ENCODE measurements at regions not wholly inside any gene's neighbourhood (a gene's known extent, or its start where the extent isn't known, plus 50 kb on each side); places are given as distances from the start of the nearest gene placed in this dataset.
"Not testable (repeated sequence)": the region's sequence is repeated elsewhere in the genome, so short reads cannot be mapped to it uniquely, and the experiment has no call there.

DNA sequence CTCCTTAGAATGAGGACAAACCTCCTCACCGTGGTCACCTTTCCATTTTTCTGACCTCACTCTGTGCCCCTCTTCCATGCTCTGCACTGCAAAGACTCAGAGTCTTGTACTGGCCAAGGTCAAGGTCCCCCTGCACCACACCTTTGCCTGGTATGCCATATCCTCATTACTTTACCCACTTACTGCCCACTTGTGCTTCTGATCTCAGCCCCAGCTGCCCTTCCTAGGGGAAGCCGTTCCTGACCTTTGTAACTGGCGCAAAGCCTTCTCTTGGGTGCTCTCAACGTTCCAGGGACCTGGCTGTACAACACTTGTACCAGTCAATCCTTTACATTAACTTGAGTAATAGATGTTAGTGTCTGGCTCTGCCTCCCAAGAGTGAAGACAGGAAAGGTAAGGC, 256.0 kb downstream of the SV2B start:
- Histone ChIP-seq H3K4me3 (ENCODE audit: low read length) (no peak overlapping the region), H3K36me3 (ENCODE audit: insufficient read depth, low read length) (no peaks in the 10 kb centered on the region), H3K27me3 (ENCODE audit: insufficient read depth, low read length) (no peaks in the 10 kb centered on the region), H3K27ac (ENCODE audit: low read depth, low read length) (no peak overlapping the region), H3K9ac (ENCODE audit: low read depth, low read length) (no peak overlapping the region), H3K4me1 (ENCODE audit: insufficient read depth, low read length) (no peaks in the 10 kb centered on the region), H3K9me3 (ENCODE audit: insufficient read depth, low read depth, low read length) (no peaks in the 10 kb centered on the region)
- WGBS, result 88% methylated on average over 4 of the region's 4 CpGs

- H3K4me1 ChIP-seq (ENCODE audit: insufficient read depth, low read length), result no peaks in the 10 kb centered on the region
- H3K36me3 ChIP-seq (ENCODE audit: insufficient read depth, low read length), result no peaks in the 10 kb centered on the region
- no peak overlapping the region for H3K27ac ChIP-seq (ENCODE audit: low read depth, low read length)
- no peaks in the 10 kb centered on the region for H3K9me3 ChIP-seq (ENCODE audit: insufficient read depth, low read depth, low read length)
- no peaks in the 10 kb centered on the region for H3K27me3 ChIP-seq (ENCODE audit: insufficient read depth, low read length)
- H3K4me3 ChIP-seq (ENCODE audit: low read length), result no peak overlapping the region
- no peak overlapping the region for H3K9ac ChIP-seq (ENCODE audit: low read depth, low read length)
- WGBS, result 95% methylated on average over 3 of the region's 3 CpGs
Observed at GRCh38 chr15:91357011-91357410, 257.0 kb downstream of the SV2B start.

DNA sequence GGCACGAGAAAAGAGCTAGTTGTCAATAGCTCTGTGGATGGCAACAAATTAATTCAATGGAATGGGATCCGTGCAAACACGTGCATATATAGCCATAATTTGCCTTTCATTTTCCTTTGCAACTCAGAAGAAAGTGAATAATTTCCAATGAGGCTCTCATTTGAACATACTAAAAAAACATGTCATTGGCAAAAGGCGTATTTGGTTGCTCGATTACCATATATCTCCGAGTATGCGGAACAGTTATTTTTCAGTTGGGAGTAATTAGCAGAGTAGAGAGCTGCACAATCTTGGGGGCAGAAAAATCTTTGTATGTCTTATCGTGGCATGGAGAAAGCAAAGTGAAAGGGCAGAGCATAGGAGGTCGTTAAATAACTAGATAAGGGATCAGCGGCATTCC, 257.4 kb downstream of the SV2B start:
- Histone ChIP-seq H3K4me3 (ENCODE audit: low read length) (no peak overlapping the region), H3K4me1 (ENCODE audit: insufficient read depth, low read length) (no peaks in the 10 kb centered on the region), H3K27me3 (ENCODE audit: insufficient read depth, low read length) (no peaks in the 10 kb centered on the region), H3K27ac (ENCODE audit: low read depth, low read length) (no peak overlapping the region), H3K36me3 (ENCODE audit: insufficient read depth, low read length) (no peaks in the 10 kb centered on the region), H3K9ac (ENCODE audit: low read depth, low read length) (no peak overlapping the region), H3K9me3 (ENCODE audit: insufficient read depth, low read depth, low read length) (no peaks in the 10 kb centered on the region)
- 90% methylated on average over 10 of the region's 10 CpGs for WGBS

GRCh38 chr15:91358405-91358804, 258.3 kb downstream of the SV2B start:
- Histone ChIP-seq H3K27ac (ENCODE audit: low read depth, low read length) (no peak overlapping the region), H3K9me3 (ENCODE audit: insufficient read depth, low read depth, low read length) (no peaks in the 10 kb centered on the region), H3K27me3 (ENCODE audit: insufficient read depth, low read length) (no peaks in the 10 kb centered on the region), H3K9ac (ENCODE audit: low read depth, low read length) (no peak overlapping the region), H3K4me3 (ENCODE audit: low read length) (no peak overlapping the region), H3K4me1 (ENCODE audit: insufficient read depth, low read length) (no peaks in the 10 kb centered on the region), H3K36me3 (ENCODE audit: insufficient read depth, low read length) (no peaks in the 10 kb centered on the region)
- WGBS, result 96% methylated on average over 3 of the region's 3 CpGs

GRCh38 chr15:91361696-91362095, 261.6 kb downstream of the SV2B start:
- H3K27me3 ChIP-seq (ENCODE audit: insufficient read depth, low read length); H3K4me1 ChIP-seq (ENCODE audit: insufficient read depth, low read length); H3K9ac ChIP-seq (ENCODE audit: low read depth, low read length); H3K36me3 ChIP-seq (ENCODE audit: insufficient read depth, low read length); H3K9me3 ChIP-seq (ENCODE audit: insufficient read depth, low read depth, low read length); H3K27ac ChIP-seq (ENCODE audit: low read depth, low read length); H3K4me3 ChIP-seq (ENCODE audit: low read length): not testable (repeated sequence)
- 100% methylated on average over 3 of the region's 3 CpGs for WGBS

- H3K4me3 ChIP-seq (ENCODE audit: low read length), result no peak overlapping the region
- peaks cover 7% of the 10 kb centered on the region; the same call in 1 of the 2 replicates for H3K4me1 ChIP-seq (ENCODE audit: insufficient read depth, low read length)
- H3K9ac ChIP-seq (ENCODE audit: low read depth, low read length), result no peak overlapping the region
- 94% methylated on average over 6 of the region's 6 CpGs for WGBS
- H3K27me3 ChIP-seq (ENCODE audit: insufficient read depth, low read length), result no peaks in the 10 kb centered on the region
- no peaks in the 10 kb centered on the region for H3K36me3 ChIP-seq (ENCODE audit: insufficient read depth, low read length)
- no peak overlapping the region for H3K27ac ChIP-seq (ENCODE audit: low read depth, low read length)
- no peaks in the 10 kb centered on the region for H3K9me3 ChIP-seq (ENCODE audit: insufficient read depth, low read depth, low read length)
Observed at GRCh38 chr15:91366111-91366510, 266.1 kb downstream of the SV2B start.

DNA sequence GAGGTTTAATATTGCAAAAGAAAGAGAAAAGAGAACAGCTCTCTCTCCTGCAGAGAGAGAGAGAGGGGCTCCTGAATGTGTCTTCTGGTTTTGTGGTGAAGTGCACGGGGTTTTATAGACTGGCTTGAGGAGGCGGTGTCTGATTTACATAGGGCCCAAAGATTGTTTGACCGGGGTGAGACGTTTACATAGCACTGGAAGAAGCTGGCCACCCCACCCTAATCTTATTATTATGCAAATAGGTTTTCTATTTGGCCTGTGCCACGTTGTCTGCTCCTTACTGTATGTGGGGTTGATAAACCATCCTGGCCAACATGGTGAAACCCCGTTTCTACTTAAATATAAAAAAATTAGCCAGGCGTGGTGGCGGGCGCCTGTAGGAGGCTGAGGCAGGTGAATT, 268.6 kb downstream of the SV2B start:
- Histone ChIP-seq H3K36me3 (ENCODE audit: insufficient read depth, low read length) (no peaks in the 10 kb centered on the region), H3K9me3 (ENCODE audit: insufficient read depth, low read depth, low read length) (0 out of 2 replicates have a peak, but pooled peaks cover 2% of the 10 kb centered on the region), H3K27me3 (ENCODE audit: insufficient read depth, low read length) (no peaks in the 10 kb centered on the region), H3K4me3 (ENCODE audit: low read length) (no peak overlapping the region), H3K9ac (ENCODE audit: low read depth, low read length) (no peak overlapping the region), H3K4me1 (ENCODE audit: insufficient read depth, low read length) (peaks cover 7% of the 10 kb centered on the region; the same call in 1 of the 2 replicates), H3K27ac (ENCODE audit: low read depth, low read length) (no peak overlapping the region)
- 55% methylated on average over 9 of the region's 9 CpGs for WGBS

- no peak overlapping the region for H3K27ac ChIP-seq (ENCODE audit: low read depth, low read length)
- 93% methylated on average over 7 of the region's 7 CpGs for WGBS
- no peaks in the 10 kb centered on the region for H3K36me3 ChIP-seq (ENCODE audit: insufficient read depth, low read length)
- no peak overlapping the region for H3K4me3 ChIP-seq (ENCODE audit: low read length)
- H3K4me1 ChIP-seq (ENCODE audit: insufficient read depth, low read length), result peaks cover 7% of the 10 kb centered on the region; the same call in 1 of the 2 replicates
- 0 out of 2 replicates have a peak, but pooled peaks cover 3% of the 10 kb centered on the region for H3K9me3 ChIP-seq (ENCODE audit: insufficient read depth, low read depth, low read length)
- H3K27me3 ChIP-seq (ENCODE audit: insufficient read depth, low read length), result no peaks in the 10 kb centered on the region
- no peak overlapping the region for H3K9ac ChIP-seq (ENCODE audit: low read depth, low read length)
Observed at GRCh38 chr15:91369823-91370222, 269.8 kb downstream of the SV2B start.

DNA sequence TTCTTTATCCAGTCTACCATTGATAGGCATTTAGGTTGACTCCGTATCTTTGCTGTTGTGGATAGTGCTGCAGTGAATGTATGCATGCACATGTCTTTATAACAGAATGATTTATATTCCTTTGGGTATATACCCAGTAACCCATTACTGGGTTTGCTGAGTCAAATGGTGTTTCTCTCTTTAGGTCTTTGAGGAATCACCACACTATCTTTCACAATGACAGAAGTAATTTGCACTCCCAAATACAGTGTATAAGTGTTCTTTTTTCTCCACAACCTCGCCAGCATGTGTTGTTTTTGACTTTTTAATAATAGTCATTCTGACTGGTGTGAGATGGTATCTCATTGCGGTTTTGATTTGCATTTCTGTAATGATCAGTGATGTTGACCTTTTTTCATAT, 271.3 kb downstream of the SV2B start:
- H3K9ac ChIP-seq (ENCODE audit: low read depth, low read length); H3K27me3 ChIP-seq (ENCODE audit: insufficient read depth, low read length); H3K4me3 ChIP-seq (ENCODE audit: low read length); H3K27ac ChIP-seq (ENCODE audit: low read depth, low read length); H3K9me3 ChIP-seq (ENCODE audit: insufficient read depth, low read depth, low read length); H3K36me3 ChIP-seq (ENCODE audit: insufficient read depth, low read length); H3K4me1 ChIP-seq (ENCODE audit: insufficient read depth, low read length): not testable (repeated sequence)
- WGBS, result 94% methylated on average over 2 of the region's 3 CpGs

GRCh38 chr15:91374336-91374735, 274.3 kb downstream of the SV2B start:
- Histone ChIP-seq H3K36me3 (ENCODE audit: insufficient read depth, low read length) (no peaks in the 10 kb centered on the region), H3K27me3 (ENCODE audit: insufficient read depth, low read length) (no peaks in the 10 kb centered on the region), H3K27ac (ENCODE audit: low read depth, low read length) (no peak overlapping the region), H3K9ac (ENCODE audit: low read depth, low read length) (no peak overlapping the region), H3K9me3 (ENCODE audit: insufficient read depth, low read depth, low read length) (peaks cover 9% of the 10 kb centered on the region; the same call in 1 of the 2 replicates), H3K4me1 (ENCODE audit: insufficient read depth, low read length) (no peaks in the 10 kb centered on the region), H3K4me3 (ENCODE audit: low read length) (no peak overlapping the region)
- 92% methylated on average over 3 of the region's 3 CpGs for WGBS

- Histone ChIP-seq H3K27me3 (ENCODE audit: insufficient read depth, low read length) (no peaks in the 10 kb centered on the region), H3K4me1 (ENCODE audit: insufficient read depth, low read length) (no peaks in the 10 kb centered on the region), H3K4me3 (ENCODE audit: low read length) (no peak overlapping the region), H3K9me3 (ENCODE audit: insufficient read depth, low read depth, low read length) (peaks cover 11% of the 10 kb centered on the region; the same call in 1 of the 2 replicates), H3K9ac (ENCODE audit: low read depth, low read length) (no peak overlapping the region), H3K36me3 (ENCODE audit: insufficient read depth, low read length) (no peaks in the 10 kb centered on the region), H3K27ac (ENCODE audit: low read depth, low read length) (no peak overlapping the region)
- 92% methylated on average over 12 of the region's 12 CpGs for WGBS
Observed at GRCh38 chr15:91376038-91376437, 276.0 kb downstream of the SV2B start.

DNA sequence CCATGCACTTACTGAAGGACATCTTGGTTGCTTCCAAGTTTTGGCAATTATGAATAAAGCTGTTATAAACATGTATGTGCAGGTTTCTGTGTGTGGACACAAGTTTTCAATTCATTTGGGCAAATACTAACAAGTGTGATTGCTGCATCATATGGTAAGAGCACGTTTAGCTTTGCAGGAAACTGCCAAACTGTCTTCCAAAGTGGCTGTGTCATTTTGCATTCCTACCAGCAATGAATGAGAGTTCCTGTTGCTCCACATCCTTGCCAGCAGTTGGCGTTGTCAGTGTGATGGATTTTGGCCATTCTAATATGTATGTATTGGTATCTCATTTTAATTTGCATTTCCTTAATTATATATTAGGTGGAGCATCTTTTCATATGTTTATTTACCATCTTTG, 280.1 kb downstream of the SV2B start:
- Histone ChIP-seq H3K9me3 (ENCODE audit: insufficient read depth, low read depth, low read length) (peaks cover 5% of the 10 kb centered on the region; the same call in 1 of the 2 replicates), H3K27ac (ENCODE audit: low read depth, low read length) (no peak overlapping the region), H3K4me1 (ENCODE audit: insufficient read depth, low read length) (peaks cover 8% of the 10 kb centered on the region; the same call in 1 of the 2 replicates), H3K36me3 (ENCODE audit: insufficient read depth, low read length) (no peaks in the 10 kb centered on the region), H3K9ac (ENCODE audit: low read depth, low read length) (no peak overlapping the region), H3K4me3 (ENCODE audit: low read length) (no peak overlapping the region), H3K27me3 (ENCODE audit: insufficient read depth, low read length) (no peaks in the 10 kb centered on the region)
- WGBS, result 88% methylated on average over 2 of the region's 2 CpGs
